SU-DHL-6 (cell line): ENCODE measurements at regions not wholly inside any gene's neighbourhood (a gene's known extent, or its start where the extent isn't known, plus 50 kb on each side); places are given as distances from the start of the nearest gene placed in this dataset.

Experiments used
- EZH2phosphoT487 ChIP-seq: fragments of 200-600 bp; sonication (generic), shearing (Covaris generic); conservative IDR thresholded peaks from 2 replicates; pipeline ENCODE4 v1.6.1; 2018; ENCODE audit warnings: mild to moderate bottlenecking, antibody characterized with exemption, low read length, moderate library complexity, mixed read lengths
- TF ChIP-seq, protein P1 (sequence below): fragments of 200-600 bp; sonication (generic); IDR thresholded peaks from one replicate; pipeline ENCODE4 v1.5.1; 2017; ENCODE audit warnings: antibody characterized with exemption, mild to moderate bottlenecking, low read length, moderate library complexity; ENCODE audit not compliant: insufficient read depth, poor library complexity, severe bottlenecking

DNA sequence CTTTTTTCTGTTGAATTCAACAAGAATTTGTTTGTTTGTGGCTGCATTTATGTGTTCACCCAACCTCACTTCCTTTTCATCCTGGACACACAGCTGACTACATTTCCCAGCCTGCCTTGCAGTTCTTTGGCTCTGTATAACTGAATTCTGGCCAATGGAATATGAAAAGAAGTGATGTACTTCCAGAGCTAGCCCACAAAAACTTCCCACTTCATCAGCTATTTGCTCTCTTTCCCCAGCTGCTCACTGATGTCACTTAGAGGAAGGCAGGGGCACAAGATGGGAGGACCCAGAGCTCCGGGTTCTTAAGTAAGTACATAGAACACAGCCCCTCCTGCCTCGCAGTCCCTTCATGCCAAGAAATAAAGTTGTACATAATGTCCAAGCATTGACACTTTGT lies 235.0 kb upstream of the FGGY start:
- TF ChIP-seq, protein P1, sequence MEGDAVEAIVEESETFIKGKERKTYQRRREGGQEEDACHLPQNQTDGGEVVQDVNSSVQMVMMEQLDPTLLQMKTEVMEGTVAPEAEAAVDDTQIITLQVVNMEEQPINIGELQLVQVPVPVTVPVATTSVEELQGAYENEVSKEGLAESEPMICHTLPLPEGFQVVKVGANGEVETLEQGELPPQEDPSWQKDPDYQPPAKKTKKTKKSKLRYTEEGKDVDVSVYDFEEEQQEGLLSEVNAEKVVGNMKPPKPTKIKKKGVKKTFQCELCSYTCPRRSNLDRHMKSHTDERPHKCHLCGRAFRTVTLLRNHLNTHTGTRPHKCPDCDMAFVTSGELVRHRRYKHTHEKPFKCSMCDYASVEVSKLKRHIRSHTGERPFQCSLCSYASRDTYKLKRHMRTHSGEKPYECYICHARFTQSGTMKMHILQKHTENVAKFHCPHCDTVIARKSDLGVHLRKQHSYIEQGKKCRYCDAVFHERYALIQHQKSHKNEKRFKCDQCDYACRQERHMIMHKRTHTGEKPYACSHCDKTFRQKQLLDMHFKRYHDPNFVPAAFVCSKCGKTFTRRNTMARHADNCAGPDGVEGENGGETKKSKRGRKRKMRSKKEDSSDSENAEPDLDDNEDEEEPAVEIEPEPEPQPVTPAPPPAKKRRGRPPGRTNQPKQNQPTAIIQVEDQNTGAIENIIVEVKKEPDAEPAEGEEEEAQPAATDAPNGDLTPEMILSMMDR, result no peak
- no peak for TF ChIP-seq EZH2phosphoT487
